HG03378 (cell line): ENCODE measurements at regions not wholly inside any gene's neighbourhood (a gene's known extent, or its start where the extent isn't known, plus 50 kb on each side); places are given as distances from the start of the nearest gene placed in this dataset.
"Not testable (repeated sequence)": the region's sequence is repeated elsewhere in the genome, so short reads cannot be mapped to it uniquely, and the experiment has no call there.

Source experiments
- ATAC-seq: cut with Tn5 transposase; IDR thresholded peaks from one replicate; pipeline ENCODE4 v1.9.1; 2021; ENCODE audit warnings: mild to moderate bottlenecking, moderate library complexity; ENCODE audit not compliant: unreplicated experiment

GRCh38 chr17:77531002-77531401, 390.2 kb downstream of the SEC14L1 start:
- ATAC-seq, result no peak

GRCh38 chr17:77531641-77532040, 390.9 kb downstream of the SEC14L1 start:
- no peak for ATAC-seq

GRCh38 chr17:77533697-77534096, 392.9 kb downstream of the SEC14L1 start:
- not testable (repeated sequence) for ATAC-seq

GRCh38 chr17:77534137-77534536, 393.4 kb downstream of the SEC14L1 start:
- no peak for ATAC-seq

- no peak for ATAC-seq
Measured at GRCh38 chr17:77535435-77535834, 394.7 kb downstream of the SEC14L1 start.

GRCh38 chr17:77535892-77536291, 395.1 kb downstream of the SEC14L1 start:
- no peak for ATAC-seq

- ATAC-seq, result no peak
Measured at GRCh38 chr17:77537566-77537965, 396.8 kb downstream of the SEC14L1 start.

- ATAC-seq, result no peak
Measured at GRCh38 chr17:77540531-77540930, 399.8 kb downstream of the SEC14L1 start.

GRCh38 chr17:77540975-77541374, 400.2 kb downstream of the SEC14L1 start:
- no peak for ATAC-seq

- no peak for ATAC-seq
Measured at GRCh38 chr17:77542011-77542410, 401.2 kb downstream of the SEC14L1 start.

- ATAC-seq, result no peak
Measured at GRCh38 chr17:77542551-77543490, 402.1 kb downstream of the SEC14L1 start.

- no peak for ATAC-seq
Measured at GRCh38 chr17:77543801-77544200, 403.0 kb downstream of the SEC14L1 start.

GRCh38 chr17:77544347-77545110, 403.8 kb downstream of the SEC14L1 start:
- no peak for ATAC-seq

GRCh38 chr17:77546772-77547241, 406.0 kb downstream of the SEC14L1 start:
- no peak for ATAC-seq

- ATAC-seq, result no peak
Measured at GRCh38 chr17:77548967-77549366, 408.2 kb downstream of the SEC14L1 start.

GRCh38 chr17:77549726-77550366, 408.7 kb upstream of the TNRC6C start:
- ATAC-seq, result no peak

GRCh38 chr17:77553459-77554066, 404.9 kb upstream of the TNRC6C start:
- ATAC-seq, result no peak

- ATAC-seq, result no peak
Measured at GRCh38 chr17:77555121-77555591, 403.3 kb upstream of the TNRC6C start.

- ATAC-seq, result no peak
Measured at GRCh38 chr17:77555741-77556291, 402.7 kb upstream of the TNRC6C start.

- ATAC-seq, result no peak
Measured at GRCh38 chr17:77556383-77557061, 402.0 kb upstream of the TNRC6C start.
